Activated CD4-positive, alpha-beta T cell treated with anti-CD3 and anti-CD28 coated beads for 36 hours (primary cell): ENCODE measurements at regions not wholly inside any gene's neighbourhood (a gene's known extent, or its start where the extent isn't known, plus 50 kb on each side); places are given as distances from the start of the nearest gene placed in this dataset.

Source experiments
- ATAC-seq: fragments of 200-7000 bp; cut with Tn5 transposase; one replicate; pipeline ENCODE4 v1.10.0; 2021; ENCODE audit warnings: mild to moderate bottlenecking, moderate library complexity
- CTCF ChIA-PET: fragments of 350-600 bp; sonication (Branson Sonifier 250); formaldehyde crosslinking; loops from one replicate; lab custom pipeline; 2021; ENCODE audit warnings: antibody characterized with exemption; lab: Charles Lee
- POLR2A ChIA-PET: fragments of 350-600 bp; sonication (Branson Sonifier 250); formaldehyde crosslinking; loops from one replicate; lab custom pipeline; 2021; ENCODE audit warnings: antibody characterized with exemption, inconsistent platforms; lab: Charles Lee
- DNase-seq: peaks from one replicate; pipeline ENCODE4 v3.0.0-alpha.2; 2020
- H3K27ac Mint-ChIP-seq: one replicate; pipeline ENCODE4 v1.8.0; 2021; ENCODE audit warnings: mixed read lengths
- H3K27me3 Mint-ChIP-seq: one replicate; pipeline ENCODE4 v1.8.0; 2021; ENCODE audit warnings: mixed read lengths
- H3K36me3 Mint-ChIP-seq: one replicate; pipeline ENCODE4 v1.8.0; 2021; ENCODE audit warnings: low read depth, mixed read lengths
- H3K4me1 Mint-ChIP-seq: one replicate; pipeline ENCODE4 v1.8.0; 2021; ENCODE audit warnings: mixed read lengths
- H3K4me3 Mint-ChIP-seq: one replicate; pipeline ENCODE4 v1.8.0; 2021; ENCODE audit warnings: mild to moderate bottlenecking, moderate library complexity, mixed read lengths
- H3K9me3 Mint-ChIP-seq: one replicate; pipeline ENCODE4 v1.8.0; 2021; ENCODE audit warnings: low read depth, mixed read lengths
- intact Hi-C, 2 experiments: fragments of 100-400 bp; cut with DNase I in 1 of 2; cut with micrococcal nuclease in 1 of 2; formaldehyde crosslinking; loops; one replicate each; pipeline versions ENCODE4 v1.14.2 to v1.15.1; 2022 to 2024; cut with DNase I, micrococcal nuclease

DNA sequence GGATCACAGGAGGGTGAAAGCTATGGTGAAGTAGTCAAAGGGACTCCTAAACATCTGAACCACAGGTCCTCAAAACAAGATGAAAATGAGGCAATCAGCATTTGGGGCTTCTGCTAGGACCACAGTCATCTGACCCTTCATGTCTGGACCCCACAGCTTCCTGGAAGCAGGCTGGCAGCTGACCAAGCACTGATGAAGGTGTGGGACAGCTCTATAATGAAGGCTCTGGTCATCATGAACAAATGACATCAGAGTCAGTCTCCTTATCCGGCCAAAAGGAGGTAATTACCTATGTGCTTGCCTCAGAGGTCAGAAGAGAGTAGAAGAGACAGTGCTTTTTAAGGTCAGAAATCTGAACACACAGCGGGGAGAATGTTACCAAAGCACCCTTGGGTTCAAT is 101.2 kb upstream of the GNAO1 start:
- no peak for DNase-seq
- intact Hi-C loops, result no loop called here
- Mint-ChIP-seq H3K4me1 (no peaks in the 10 kb centered on the region), H3K27me3 (peaks cover 13% of the 10 kb centered on the region), H3K9me3 (no peaks in the 10 kb centered on the region), H3K36me3 (no peaks in the 10 kb centered on the region), H3K27ac (no peak overlapping the region), H3K4me3 (no peak overlapping the region)
- ChIA-PET CTCF (interaction anchor here (0.5 to 0.6 kb wide), 2 partner anchors 172 to 175 kb away, joined by 3 read pairs; no protein-coding TSS in a partner anchor), POLR2A (no interaction called here)
- no peak for ATAC-seq

DNA sequence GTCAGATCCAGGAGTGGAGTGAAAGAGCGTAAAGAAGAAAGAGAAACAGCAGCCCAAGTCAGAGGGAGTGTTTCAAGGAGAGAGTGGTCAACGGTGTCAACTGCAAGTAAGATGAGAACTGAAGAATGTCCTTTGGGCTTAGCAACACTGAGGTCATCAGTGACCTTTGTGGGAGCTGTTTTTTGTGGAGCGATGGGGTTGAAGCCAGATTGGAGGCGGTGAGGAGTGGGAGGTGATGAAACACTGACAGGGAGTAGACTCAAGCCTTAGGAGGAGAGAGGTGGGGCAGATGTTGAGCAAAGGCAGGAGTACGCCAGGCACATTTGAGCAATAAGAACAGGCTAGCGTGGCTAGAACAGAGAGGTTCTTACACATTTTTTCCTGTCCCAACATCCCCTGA is 103.7 kb upstream of the GNAO1 start:
- H3K9me3 Mint-ChIP-seq, result no peaks in the 10 kb centered on the region
- CTCF ChIA-PET, result no interaction called here
- ATAC-seq (no peak), DNase-seq (no peak)
- intact Hi-C loops, result no loop called here
- POLR2A ChIA-PET, result no interaction called here
- H3K4me3 Mint-ChIP-seq, result no peak overlapping the region
- no peak overlapping the region for H3K27ac Mint-ChIP-seq
- no peaks in the 10 kb centered on the region for H3K4me1 Mint-ChIP-seq
- H3K36me3 Mint-ChIP-seq, result no peaks in the 10 kb centered on the region
- H3K27me3 Mint-ChIP-seq, result peaks cover 16% of the 10 kb centered on the region

DNA sequence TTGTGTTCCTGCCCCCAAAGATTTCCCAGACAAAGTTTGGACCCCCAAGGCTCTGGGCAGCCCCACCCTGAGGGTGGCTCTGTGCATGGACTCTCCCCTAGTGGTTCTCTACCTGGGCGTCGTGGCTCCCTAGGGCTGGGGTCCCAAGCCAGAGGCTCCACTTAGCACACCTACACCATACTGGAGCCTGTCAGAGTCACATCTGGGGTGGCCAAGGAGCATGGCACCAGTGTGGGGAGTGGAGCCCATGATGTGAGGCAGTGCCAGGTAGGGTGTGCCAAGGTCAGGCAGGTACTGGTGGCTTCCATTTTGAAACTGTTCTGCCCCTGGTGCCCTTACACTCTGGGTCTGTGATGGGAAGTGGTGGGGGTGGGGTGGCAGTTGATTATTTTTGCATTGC is 109.9 kb upstream of the GNAO1 start:
- intact Hi-C loops, result no loop called here
- H3K4me3 Mint-ChIP-seq, result no peak overlapping the region
- CTCF ChIA-PET, result no interaction called here
- no peak overlapping the region for H3K27ac Mint-ChIP-seq
- DNase-seq (no peak), ATAC-seq (no peak)
- POLR2A ChIA-PET, result no interaction called here
- H3K4me1 Mint-ChIP-seq, result no peaks in the 10 kb centered on the region
- H3K36me3 Mint-ChIP-seq, result no peaks in the 10 kb centered on the region
- no peaks in the 10 kb centered on the region for H3K9me3 Mint-ChIP-seq
- H3K27me3 Mint-ChIP-seq, result peaks cover 3% of the 10 kb centered on the region

DNA sequence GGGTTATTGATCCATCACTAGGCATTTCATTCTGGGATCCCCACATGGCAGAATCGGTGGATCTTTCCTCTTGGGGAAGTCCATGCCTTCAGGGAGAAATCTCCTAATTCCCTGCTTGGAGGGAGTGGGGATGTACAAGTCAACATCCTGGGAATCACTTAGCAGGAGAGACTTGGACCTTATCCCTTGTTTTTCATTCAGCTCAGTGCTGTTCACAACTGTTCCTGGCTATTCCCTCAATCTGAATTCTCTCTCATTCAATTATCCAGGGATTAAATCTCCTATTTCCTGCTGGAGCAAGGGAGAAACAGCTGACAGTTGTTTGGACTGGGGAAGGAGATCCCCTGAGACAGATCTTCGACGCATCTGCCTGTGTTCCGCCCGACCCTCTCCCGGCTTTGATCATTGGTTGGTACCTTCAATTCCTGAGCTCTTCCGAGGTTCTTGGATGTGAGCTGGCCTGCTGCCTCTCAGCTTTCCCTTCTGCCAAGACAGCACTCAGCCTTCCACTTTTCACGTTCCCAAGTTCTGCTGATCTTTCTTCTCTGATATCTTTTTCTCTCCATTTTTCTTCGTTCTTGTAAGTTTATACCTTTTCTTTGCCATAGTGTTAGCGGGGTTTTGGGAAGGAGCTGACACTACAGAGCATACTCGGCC is 115.4 kb upstream of the GNAO1 start:
- no peaks in the 10 kb centered on the region for H3K4me1 Mint-ChIP-seq
- ChIA-PET CTCF (no interaction called here), POLR2A (no interaction called here)
- no peaks in the 10 kb centered on the region for H3K36me3 Mint-ChIP-seq
- H3K9me3 Mint-ChIP-seq, result no peaks in the 10 kb centered on the region
- DNase-seq (no peak), ATAC-seq (no peak)
- intact Hi-C loops, result no loop called here
- no peak overlapping the region for H3K27ac Mint-ChIP-seq
- H3K4me3 Mint-ChIP-seq, result no peak overlapping the region
- H3K27me3 Mint-ChIP-seq, result peaks cover 18% of the 10 kb centered on the region

DNA sequence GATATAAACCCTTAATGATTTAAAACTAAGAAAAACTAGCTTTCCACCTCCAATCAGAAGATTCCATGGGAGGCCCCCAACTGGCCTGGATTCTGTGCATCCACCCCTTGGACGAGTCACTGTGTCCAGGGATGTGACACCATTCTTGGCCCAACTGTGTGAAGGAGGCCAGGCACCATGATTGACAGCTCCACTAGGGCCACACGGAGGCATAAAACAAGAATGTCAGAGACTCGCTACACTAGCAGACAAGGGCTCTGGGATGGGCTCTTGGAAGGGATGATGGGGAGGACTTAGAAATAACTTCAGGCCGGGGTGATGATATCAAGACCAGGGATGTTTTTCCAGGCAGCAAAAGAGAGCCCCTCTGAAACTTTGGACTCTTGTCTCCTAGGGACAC is 117.8 kb upstream of the GNAO1 start:
- DNase-seq (no peak), ATAC-seq (no peak)
- Mint-ChIP-seq H3K9me3 (no peaks in the 10 kb centered on the region), H3K27me3 (peaks cover 18% of the 10 kb centered on the region), H3K36me3 (no peaks in the 10 kb centered on the region), H3K27ac (no peak overlapping the region), H3K4me3 (no peak overlapping the region), H3K4me1 (no peaks in the 10 kb centered on the region)
- ChIA-PET CTCF (no interaction called here), POLR2A (no interaction called here)
- intact Hi-C loops, result no loop called here

DNA sequence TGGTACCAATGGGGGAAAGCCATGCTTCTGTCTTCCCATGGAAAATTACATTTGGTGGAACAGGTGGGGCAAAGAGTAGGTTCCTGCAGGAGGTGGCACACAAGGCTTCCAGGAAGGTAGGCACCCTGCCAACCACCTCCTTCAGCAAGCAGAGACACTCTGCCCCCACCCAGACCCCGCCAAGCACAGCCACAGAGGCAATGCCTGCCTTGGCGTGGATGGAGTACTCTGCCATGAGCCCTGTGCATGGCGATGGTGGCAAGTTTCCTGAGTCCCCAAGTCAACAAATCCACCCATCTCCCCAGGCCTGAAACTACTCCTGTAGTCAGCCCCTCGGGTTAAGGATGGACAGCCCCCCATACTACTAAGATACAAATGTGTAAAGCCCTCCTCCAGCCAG is 119.2 kb upstream of the GNAO1 start:
- ATAC-seq (no peak), DNase-seq (no peak)
- H3K36me3 Mint-ChIP-seq, result no peaks in the 10 kb centered on the region
- no peak overlapping the region for H3K27ac Mint-ChIP-seq
- no peaks in the 10 kb centered on the region for H3K9me3 Mint-ChIP-seq
- ChIA-PET CTCF (interaction anchor here (0.7 kb wide), 1 partner anchor 27 kb away, joined by 3 read pairs; no protein-coding TSS in a partner anchor), POLR2A (no interaction called here)
- H3K4me3 Mint-ChIP-seq, result no peak overlapping the region
- H3K27me3 Mint-ChIP-seq, result peaks cover 20% of the 10 kb centered on the region
- intact Hi-C loops, result no loop called here
- H3K4me1 Mint-ChIP-seq, result no peaks in the 10 kb centered on the region

DNA sequence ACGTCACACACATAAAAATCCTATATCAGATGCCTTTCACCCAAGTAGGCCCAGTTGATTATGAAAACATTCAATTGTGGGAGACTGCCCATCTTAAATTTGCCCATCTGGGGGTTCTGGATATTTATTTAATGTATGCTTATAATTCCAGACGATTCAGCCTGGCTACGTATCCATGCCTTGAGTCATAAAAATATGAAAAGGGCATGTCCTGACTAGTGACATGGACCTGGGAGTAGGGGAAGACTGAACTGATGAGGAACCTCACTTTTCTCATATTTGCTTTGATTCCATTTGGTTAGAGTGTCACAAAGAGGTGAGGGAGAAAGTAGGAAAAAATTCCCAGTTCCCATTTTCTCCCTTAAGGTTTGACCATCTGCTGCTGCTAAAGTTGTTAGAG is 122.5 kb upstream of the GNAO1 start:
- Mint-ChIP-seq H3K4me3 (no peak overlapping the region), H3K4me1 (no peaks in the 10 kb centered on the region), H3K9me3 (no peaks in the 10 kb centered on the region), H3K27me3 (peaks cover 11% of the 10 kb centered on the region), H3K27ac (no peak overlapping the region), H3K36me3 (no peaks in the 10 kb centered on the region)
- POLR2A ChIA-PET, result no interaction called here
- intact Hi-C loops, result no loop called here
- no peak for DNase-seq
- CTCF ChIA-PET, result no interaction called here
- no peak for ATAC-seq

DNA sequence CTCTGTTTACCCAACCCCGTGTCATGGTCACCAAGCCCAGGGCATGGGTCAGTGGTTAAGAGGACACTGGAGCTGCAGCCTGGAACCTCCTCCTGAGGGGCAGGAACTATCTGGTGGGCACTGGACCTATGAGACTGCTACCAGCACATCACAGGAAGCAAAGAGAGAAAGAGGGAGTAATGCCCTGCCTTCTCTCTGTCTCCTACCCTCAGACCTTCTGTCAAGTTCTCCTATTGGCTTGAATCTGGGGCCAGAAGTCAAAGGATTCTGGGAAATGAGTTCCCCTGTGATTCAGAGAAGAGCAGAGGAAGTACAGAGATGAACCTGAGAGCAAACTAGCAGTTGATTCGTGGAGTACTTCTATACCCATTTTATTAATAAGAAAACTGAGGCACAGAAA is 123.0 kb upstream of the GNAO1 start:
- no peak overlapping the region for H3K27ac Mint-ChIP-seq
- peaks cover 11% of the 10 kb centered on the region for H3K27me3 Mint-ChIP-seq
- DNase-seq (no peak), ATAC-seq (no peak)
- no peaks in the 10 kb centered on the region for H3K4me1 Mint-ChIP-seq
- ChIA-PET CTCF (interaction anchor here (0.6 to 0.9 kb wide), 2 partner anchors 134 to 212 kb away, joined by 3 read pairs; no protein-coding TSS in a partner anchor), POLR2A (no interaction called here)
- no peaks in the 10 kb centered on the region for H3K36me3 Mint-ChIP-seq
- H3K9me3 Mint-ChIP-seq, result no peaks in the 10 kb centered on the region
- intact Hi-C loops, result no loop called here
- H3K4me3 Mint-ChIP-seq, result no peak overlapping the region

DNA sequence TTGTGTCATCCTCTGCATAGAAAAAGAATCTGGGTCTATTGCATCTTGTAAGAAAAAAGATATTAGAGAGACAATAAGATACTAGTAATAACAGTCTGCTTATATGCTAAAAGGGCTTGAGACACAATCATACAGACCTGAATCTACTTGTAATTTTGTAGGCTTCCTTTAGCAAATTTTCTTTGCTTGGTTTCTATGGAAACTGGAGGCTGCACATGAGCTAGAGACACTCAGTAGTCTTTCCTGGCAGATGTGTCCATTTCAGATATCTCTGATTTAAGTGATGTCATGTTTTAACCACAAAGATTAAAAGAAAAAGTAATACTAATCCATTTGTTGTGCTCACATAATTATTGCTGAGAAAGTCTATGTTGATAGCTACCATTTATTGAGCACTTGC is 123.9 kb upstream of the GNAO1 start:
- Mint-ChIP-seq H3K9me3 (no peaks in the 10 kb centered on the region), H3K4me1 (no peaks in the 10 kb centered on the region), H3K4me3 (no peak overlapping the region), H3K27ac (no peak overlapping the region), H3K27me3 (peaks cover 7% of the 10 kb centered on the region), H3K36me3 (no peaks in the 10 kb centered on the region)
- ATAC-seq (no peak), DNase-seq (no peak)
- CTCF ChIA-PET, result interaction anchor here (0.9 kb wide), 1 partner anchor 135 kb away, joined by 3 read pairs; no protein-coding TSS in a partner anchor
- POLR2A ChIA-PET, result no interaction called here
- intact Hi-C loops, result no loop called here

DNA sequence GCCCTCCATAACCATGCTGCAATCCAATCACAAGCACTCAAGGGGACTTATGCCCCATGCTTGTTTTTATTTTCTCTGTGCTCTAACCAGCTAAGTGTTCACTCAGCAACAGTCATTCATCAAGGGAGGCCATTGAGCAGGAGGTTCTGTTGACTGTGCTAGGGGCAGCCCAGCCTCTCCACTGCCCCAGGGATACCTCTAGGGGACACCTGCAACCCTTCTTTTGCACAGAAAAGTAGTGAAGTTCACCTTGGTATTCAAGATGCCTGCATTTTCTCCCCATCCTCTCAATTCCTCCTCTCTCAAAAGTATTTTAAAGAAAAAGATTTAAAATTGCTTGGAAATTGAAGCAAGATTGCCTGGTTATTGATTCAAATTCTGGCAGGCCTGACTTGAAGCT is 124.7 kb upstream of the GNAO1 start:
- ChIA-PET POLR2A (no interaction called here), CTCF (interaction anchor here (0.7 kb wide), 1 partner anchor 33 kb away, joined by 4 read pairs; no protein-coding TSS in a partner anchor)
- peaks cover 6% of the 10 kb centered on the region for H3K27me3 Mint-ChIP-seq
- no peaks in the 10 kb centered on the region for H3K36me3 Mint-ChIP-seq
- no peak for DNase-seq
- no peak overlapping the region for H3K27ac Mint-ChIP-seq
- H3K4me3 Mint-ChIP-seq, result no peak overlapping the region
- no peaks in the 10 kb centered on the region for H3K9me3 Mint-ChIP-seq
- ATAC-seq, result no peak
- intact Hi-C loops, result no loop called here
- H3K4me1 Mint-ChIP-seq, result no peaks in the 10 kb centered on the region

DNA sequence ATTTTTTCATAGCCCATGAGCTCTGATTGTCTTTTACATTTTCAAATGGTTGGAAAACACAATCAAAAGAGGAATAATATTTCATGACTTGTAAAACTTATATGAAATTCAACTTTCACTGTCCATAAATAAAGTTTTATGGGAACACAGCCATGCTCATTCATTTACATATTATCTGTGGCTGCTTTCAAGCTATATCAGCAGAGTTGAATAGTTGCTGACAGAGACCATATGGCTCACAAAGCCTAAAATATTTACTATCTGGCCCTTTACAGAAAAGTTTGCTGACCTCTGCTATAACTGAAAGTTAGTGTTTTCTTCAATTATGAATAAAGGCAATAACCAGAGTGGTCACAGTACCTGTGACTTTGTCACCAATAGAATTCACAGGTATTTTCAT is 128.2 kb upstream of the GNAO1 start:
- peaks cover 2% of the 10 kb centered on the region for H3K27me3 Mint-ChIP-seq
- no peak for ATAC-seq
- POLR2A ChIA-PET, result no interaction called here
- no peak overlapping the region for H3K27ac Mint-ChIP-seq
- intact Hi-C loops, result no loop called here
- no peaks in the 10 kb centered on the region for H3K36me3 Mint-ChIP-seq
- DNase-seq, result no peak
- no peaks in the 10 kb centered on the region for H3K9me3 Mint-ChIP-seq
- H3K4me3 Mint-ChIP-seq, result no peak overlapping the region
- CTCF ChIA-PET, result interaction anchor here (1.0 kb wide), 1 partner anchor 12 kb away, joined by 3 read pairs; no protein-coding TSS in a partner anchor
- H3K4me1 Mint-ChIP-seq, result no peaks in the 10 kb centered on the region

DNA sequence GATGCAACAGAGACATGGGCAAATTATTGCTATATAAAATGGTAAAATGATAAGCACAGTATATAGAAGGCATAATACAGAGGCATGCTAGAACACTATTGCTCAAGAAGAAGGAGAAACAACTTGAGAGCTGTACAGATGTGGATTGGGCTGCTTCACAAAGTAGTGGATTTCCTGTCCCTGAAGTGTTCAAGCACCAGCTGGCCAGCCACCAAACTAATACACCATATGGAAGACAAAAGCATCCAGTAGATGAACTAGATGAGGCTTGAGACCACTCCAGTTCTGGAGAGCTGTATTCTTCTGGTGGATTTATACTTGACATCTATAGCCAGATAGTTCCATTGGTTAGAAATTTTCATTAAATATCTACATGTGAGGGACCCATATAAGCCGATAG is 134.1 kb upstream of the GNAO1 start:
- no peak for DNase-seq
- H3K27me3 Mint-ChIP-seq, result peaks cover 6% of the 10 kb centered on the region
- no peaks in the 10 kb centered on the region for H3K36me3 Mint-ChIP-seq
- H3K27ac Mint-ChIP-seq, result no peak overlapping the region
- intact Hi-C loops, result no loop called here
- ChIA-PET POLR2A (no interaction called here), CTCF (interaction anchor here (0.6 kb wide), 1 partner anchor 52 kb away, joined by 3 read pairs; no protein-coding TSS in a partner anchor)
- no peaks in the 10 kb centered on the region for H3K9me3 Mint-ChIP-seq
- ATAC-seq, result no peak
- no peaks in the 10 kb centered on the region for H3K4me1 Mint-ChIP-seq
- no peak overlapping the region for H3K4me3 Mint-ChIP-seq
